Testis (tissue), 2 donors: ENCODE measurements at regions not wholly inside any gene's neighbourhood (a gene's known extent, or its start where the extent isn't known, plus 50 kb on each side); places are given as distances from the start of the nearest gene placed in this dataset.

Source experiments
- DNase-seq: peaks from one replicate; pipeline ENCODE4 v3.0.0-alpha.2; 2019
- H3K27ac ChIP-seq, 2 donors: fragments of 200-600 bp; sonication (generic); one replicate each; pipeline ENCODE4 v1.5.1; 2019
- H3K27me3 ChIP-seq: fragments of 200-600 bp; sonication (generic); one replicate; pipeline ENCODE4 v1.5.1; 2019
- H3K36me3 ChIP-seq: fragments of 200-600 bp; sonication (generic); one replicate; pipeline ENCODE4 v1.5.1; 2017; ENCODE audit warnings: low read depth; ENCODE audit errors: missing control alignments
- H3K4me1 ChIP-seq: fragments of 200-600 bp; sonication (generic); one replicate; pipeline ENCODE4 v1.5.1; 2019
- H3K4me3 ChIP-seq, 2 donors: fragments of 200-600 bp; sonication (generic); one replicate each; pipeline ENCODE4 v1.5.1; 2017 to 2019
- H3K9me3 ChIP-seq: fragments of 200-600 bp; sonication (generic); one replicate; pipeline ENCODE4 v1.5.1; 2017
- CTCF ChIP-seq, 3 experiments: fragments of 450-650 bp in 2 of 3; fragments of 200-600 bp in 1 of 3; sonication (generic) in 1 of 3; IDR thresholded peaks; one replicate each; pipeline ENCODE4 v1.5.1; 2016 to 2019; ENCODE audit warnings: antibody characterized with exemption in 3 of 3, mild to moderate bottlenecking in 2 of 3, moderate library complexity in 1 of 3
- POLR2A ChIP-seq: fragments of 450-650 bp; IDR thresholded peaks from one replicate; pipeline ENCODE4 v1.6.1; 2017; ENCODE audit warnings: antibody characterized with exemption, mild to moderate bottlenecking, moderate library complexity
- WGBS, 2 donors: methylation state at CpG; one replicate each; pipeline ENCODE4 v1.1.5; 2018; 5-methylcytosine and 5-hydroxymethylcytosine counted together
- intact Hi-C: fragments of 100-400 bp; cut with DNase I; formaldehyde crosslinking; loops from one replicate; pipeline ENCODE4 v1.15.1; 2023; ENCODE audit warnings: low total_unique reads

DNA sequence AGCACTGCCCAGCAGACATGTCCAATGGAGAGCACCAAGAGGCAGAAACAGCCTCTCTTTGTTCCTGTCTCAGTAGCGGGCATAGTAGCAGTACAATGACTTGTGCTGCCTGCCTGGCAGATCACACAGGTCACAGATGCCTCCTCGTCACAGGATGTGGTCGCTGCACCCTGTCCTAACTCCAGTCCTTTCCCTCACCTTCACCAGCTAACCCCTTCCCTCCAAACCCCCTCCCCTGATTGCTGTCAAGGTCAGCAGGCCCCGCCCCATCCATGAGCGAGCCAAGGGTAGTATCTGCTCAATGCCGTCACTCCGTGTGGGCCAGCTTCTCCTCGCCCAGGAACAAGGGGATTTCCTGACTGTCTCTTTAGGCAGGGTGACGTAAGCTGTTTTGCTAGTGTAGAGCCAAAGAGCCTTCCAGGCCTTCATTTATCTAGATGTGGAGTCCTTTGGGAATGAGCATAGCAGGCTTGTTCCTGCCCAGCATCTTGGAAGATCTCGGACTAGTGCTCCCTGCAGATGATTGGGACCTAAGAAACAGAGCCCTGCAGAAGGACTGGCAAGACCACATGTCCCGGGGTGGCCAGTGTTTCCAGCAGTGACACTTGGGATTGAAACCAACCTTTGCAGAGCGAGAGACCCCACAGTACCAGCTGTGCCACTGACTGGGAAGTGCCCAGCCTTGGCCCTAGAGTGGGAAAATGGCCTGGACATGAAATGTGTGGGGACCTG is 75.9 kb upstream of the TNRC6C start:
- DNase-seq, result peak; percentile 72
- peak overlapping the region in 1 of 2 donors; percentile 20 for H3K27ac ChIP-seq
- H3K36me3 ChIP-seq, result no peaks in the 10 kb centered on the region
- 25 to 48% methylated on average over 9 to 12 of the region's 12 CpGs for whole genome bisulfite sequencing, 2 donors
- H3K9me3 ChIP-seq, result no peaks in the 10 kb centered on the region
- no peak for TF ChIP-seq CTCF (IDR thresholded peaks at IDR 0.05)
- TF ChIP-seq POLR2A, result no peak
- no peak overlapping the region for H3K4me3 ChIP-seq
- peaks cover 34% of the 10 kb centered on the region for H3K4me1 ChIP-seq
- no peaks in the 10 kb centered on the region for H3K27me3 ChIP-seq
- intact Hi-C loops, result no loop called here

DNA sequence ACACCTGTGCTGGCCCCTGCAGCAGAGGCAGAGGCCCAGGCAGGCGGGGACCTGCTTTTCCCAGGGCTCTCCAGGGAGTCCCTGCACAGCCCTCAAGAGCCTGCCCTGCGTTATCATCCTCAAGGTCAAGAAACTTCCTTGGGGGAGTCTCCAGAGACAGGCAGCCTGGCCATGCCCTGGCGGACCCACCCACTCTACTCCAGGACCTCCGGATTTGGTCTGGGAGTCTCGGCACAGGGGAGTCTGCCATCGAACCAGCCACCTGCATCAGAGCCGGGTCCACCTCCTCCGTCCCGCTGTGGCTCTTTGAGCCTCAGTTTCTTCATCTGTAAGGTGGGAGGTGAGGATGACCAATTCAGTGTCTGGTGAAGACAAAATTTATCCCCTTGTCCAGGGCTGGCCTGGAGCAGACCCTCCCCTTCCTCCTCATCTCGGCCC is 75.3 kb upstream of the TNRC6C start:
- no peak for TF ChIP-seq CTCF (IDR thresholded peaks at IDR 0.05)
- TF ChIP-seq POLR2A, result no peak
- Histone ChIP-seq H3K27me3 (no peaks in the 10 kb centered on the region), H3K9me3 (no peaks in the 10 kb centered on the region), H3K4me3 (no peak overlapping the region), H3K27ac (no peak overlapping the region), H3K4me1 (peaks cover 36% of the 10 kb centered on the region), H3K36me3 (no peaks in the 10 kb centered on the region)
- 87 to 91% methylated on average over 5 to 9 of the region's 10 CpGs for WGBS, 2 donors
- no peak for DNase-seq
- intact Hi-C loops, result no loop called here

GRCh38 chr17:77884019-77884418 is 74.5 kb upstream of the TNRC6C start:
- peak; percentile 34 for DNase-seq
- no peaks in the 10 kb centered on the region for H3K27me3 ChIP-seq
- H3K4me3 ChIP-seq, result no peak overlapping the region
- WGBS, 2 donors, result 50 to 85% methylated on average over 2 to 11 of the region's 11 CpGs
- H3K4me1 ChIP-seq, result peaks cover 37% of the 10 kb centered on the region
- H3K27ac ChIP-seq, result no peak overlapping the region
- H3K9me3 ChIP-seq, result no peaks in the 10 kb centered on the region
- no peak for TF ChIP-seq CTCF (IDR thresholded peaks at IDR 0.05)
- no peak for TF ChIP-seq POLR2A
- intact Hi-C loops, result no loop called here
- no peaks in the 10 kb centered on the region for H3K36me3 ChIP-seq

GRCh38 chr17:77884967-77885641 is 73.4 kb upstream of the TNRC6C start:
- no peaks in the 10 kb centered on the region for H3K9me3 ChIP-seq
- no peaks in the 10 kb centered on the region for H3K27me3 ChIP-seq
- DNase-seq, result no peak
- no peak overlapping the region for H3K4me3 ChIP-seq
- WGBS, 2 donors, result 73 to 77% methylated on average over 3 of the region's 4 CpGs
- no peaks in the 10 kb centered on the region for H3K36me3 ChIP-seq
- intact Hi-C loops, result no loop called here
- H3K4me1 ChIP-seq, result peaks cover 37% of the 10 kb centered on the region
- TF ChIP-seq CTCF (IDR thresholded peaks at IDR 0.05) (no peak), POLR2A (no peak)
- H3K27ac ChIP-seq, result no peak overlapping the region
